HEK293 (cell line): ENCODE measurements at regions not wholly inside any gene's neighbourhood (a gene's known extent, or its start where the extent isn't known, plus 50 kb on each side); places are given as distances from the start of the nearest gene placed in this dataset.

ENCODE experiments used
- ZNF223 ChIP-seq: fragments of 450-650 bp; formaldehyde crosslinking; IDR thresholded peaks from 2 replicates; pipeline ENCODE4 v1.5.1; 2016; ENCODE audit warnings: missing biosample characterization, missing genetic modification characterization
- ZNF600 ChIP-seq: fragments of 450-650 bp; formaldehyde crosslinking; IDR thresholded peaks from 2 replicates; pipeline ENCODE4 v1.5.1; 2016; ENCODE audit warnings: missing biosample characterization, missing genetic modification characterization

DNA sequence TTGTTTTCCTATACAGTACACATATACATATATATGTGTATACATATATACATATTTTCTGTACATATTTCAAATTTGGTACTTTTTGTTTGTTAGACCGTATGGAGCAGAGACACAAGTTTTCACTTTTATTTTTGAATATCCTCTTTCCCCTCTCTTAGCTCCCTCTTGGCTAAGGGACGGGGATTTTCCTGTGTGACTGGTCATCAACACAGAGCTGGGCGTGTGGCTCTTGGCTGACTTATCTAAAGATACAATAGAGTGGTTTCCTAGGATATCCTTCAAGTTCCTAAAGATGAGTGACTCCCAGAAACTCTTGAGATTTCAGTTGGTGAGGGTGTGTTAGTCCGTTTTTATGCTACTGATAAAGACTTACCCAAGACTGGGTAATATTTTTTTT lies 1404.5 kb upstream of the TMEM132C start:
- TF ChIP-seq ZNF223 (tag by site-specific recombination) (no peak), ZNF600 (tag by site-specific recombination) (no peak)
